Epidermal melanocyte (primary cell): ENCODE measurements at regions not wholly inside any gene's neighbourhood (a gene's known extent, or its start where the extent isn't known, plus 50 kb on each side); places are given as distances from the start of the nearest gene placed in this dataset.

Experiments used
- DNase-seq: peaks from one replicate; pipeline ENCODE4 v3.0.0; 2011; ENCODE audit warnings: low spot score; ENCODE audit not compliant: insufficient read length

GRCh38 chr18:10009321-10010144 is 95.7 kb downstream of the VAPA start:
- DNase-seq = no peak

DNA sequence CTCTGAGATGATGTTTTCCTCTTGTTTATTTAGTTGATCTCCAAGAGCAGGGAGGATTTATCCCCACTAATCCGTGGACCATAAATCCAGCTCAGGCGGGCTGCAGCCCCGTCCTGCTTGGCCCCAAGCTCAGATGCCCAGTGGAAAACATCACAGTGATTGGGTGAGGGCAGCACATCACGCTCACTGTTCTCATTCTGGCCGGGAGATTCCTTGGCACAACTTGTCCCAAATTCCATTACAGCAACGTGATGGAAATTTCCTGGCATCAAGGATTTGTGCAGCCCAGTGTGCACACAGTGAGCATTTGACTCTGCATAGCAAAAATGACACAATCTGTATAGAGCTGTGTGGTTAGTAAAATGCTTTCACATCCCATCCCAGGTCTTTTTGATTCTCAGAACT is 96.8 kb downstream of the VAPA start:
- peak; percentile 45 for DNase-seq

DNA sequence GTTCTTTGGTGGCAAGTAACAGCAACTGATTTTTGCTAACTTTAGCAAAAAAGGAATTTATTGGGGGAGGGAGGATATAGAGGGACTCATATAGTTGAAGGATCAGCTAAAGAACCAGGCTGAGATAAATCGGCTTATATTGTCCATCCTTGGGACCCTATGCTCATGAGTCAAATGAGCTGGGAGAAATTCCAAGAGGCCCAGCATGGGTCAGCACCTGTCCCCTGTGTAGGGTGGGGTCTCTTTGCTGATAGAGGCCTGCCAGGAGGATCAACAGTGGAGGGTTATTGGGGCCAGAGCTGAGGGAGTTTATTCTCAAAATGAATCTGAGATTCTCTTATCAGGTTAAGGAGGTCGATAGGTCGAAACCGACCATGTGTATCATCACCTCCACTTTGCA is 97.2 kb downstream of the VAPA start:
- DNase-seq = no peak

GRCh38 chr18:10011751-10012150 is 97.9 kb downstream of the VAPA start:
- no peak for DNase-seq

DNA sequence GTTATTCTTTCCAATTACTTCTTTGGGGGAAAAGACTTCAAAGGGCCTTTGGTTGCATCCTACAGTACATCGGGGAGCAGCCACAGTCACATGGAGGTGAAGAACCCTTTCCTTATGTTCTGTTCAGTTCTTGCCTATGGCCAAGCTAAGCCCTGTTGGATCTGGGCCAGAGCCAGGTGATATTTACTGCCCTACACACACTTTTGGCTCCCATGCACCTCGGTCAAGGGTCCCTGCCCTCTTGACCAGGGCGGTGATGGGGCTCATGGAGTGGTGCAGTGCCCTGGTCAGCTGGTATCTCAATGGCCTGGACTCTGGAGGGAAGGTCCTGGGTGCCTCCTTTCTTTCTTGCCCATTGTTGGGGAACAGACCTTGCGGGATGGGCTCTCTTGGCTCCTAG is 98.7 kb downstream of the VAPA start:
- DNase-seq = no peak

DNA sequence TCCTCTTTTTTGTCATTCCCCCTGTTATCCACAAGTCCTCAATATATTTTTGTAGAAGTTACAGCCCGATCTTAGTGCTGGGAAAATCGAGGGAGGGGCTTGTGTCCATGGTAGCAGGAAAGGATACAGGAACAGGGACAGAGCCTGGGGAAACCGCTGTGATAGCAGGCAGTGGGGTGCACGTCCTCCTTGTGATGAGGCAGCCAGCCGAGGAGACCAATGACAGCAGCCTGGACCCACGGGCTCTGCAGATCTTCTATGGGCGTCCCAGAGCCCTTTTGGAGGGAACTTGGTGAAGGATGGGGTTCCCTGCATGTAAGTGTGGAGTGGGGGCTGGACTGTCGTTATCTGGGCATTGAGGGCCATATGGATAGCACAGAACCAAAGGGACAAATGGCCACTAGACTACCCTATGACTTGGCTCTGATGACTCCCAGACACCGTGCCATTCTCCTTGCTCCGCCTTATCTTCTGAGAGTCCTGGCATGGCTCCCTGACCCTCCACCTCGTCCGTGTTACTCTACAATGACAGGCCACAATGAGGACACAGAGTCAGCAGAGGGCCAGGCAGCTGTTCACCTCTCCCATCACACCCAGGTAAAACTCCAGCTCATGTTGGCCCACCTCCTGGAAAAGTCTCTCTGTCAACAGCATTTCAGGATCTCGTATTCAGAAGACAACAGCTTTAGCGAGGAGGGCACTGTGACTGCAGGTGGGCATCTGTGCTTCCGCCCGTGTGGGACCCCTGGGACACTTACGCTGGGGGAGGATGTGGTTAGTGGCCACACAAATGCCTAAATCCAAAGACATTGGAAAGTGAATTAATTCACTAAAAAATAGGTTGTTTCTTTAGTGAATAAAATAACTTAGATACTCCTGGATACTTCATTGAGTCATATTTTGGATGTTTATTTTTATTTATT is 100.1 kb downstream of the VAPA start:
- DNase-seq = no peak

DNA sequence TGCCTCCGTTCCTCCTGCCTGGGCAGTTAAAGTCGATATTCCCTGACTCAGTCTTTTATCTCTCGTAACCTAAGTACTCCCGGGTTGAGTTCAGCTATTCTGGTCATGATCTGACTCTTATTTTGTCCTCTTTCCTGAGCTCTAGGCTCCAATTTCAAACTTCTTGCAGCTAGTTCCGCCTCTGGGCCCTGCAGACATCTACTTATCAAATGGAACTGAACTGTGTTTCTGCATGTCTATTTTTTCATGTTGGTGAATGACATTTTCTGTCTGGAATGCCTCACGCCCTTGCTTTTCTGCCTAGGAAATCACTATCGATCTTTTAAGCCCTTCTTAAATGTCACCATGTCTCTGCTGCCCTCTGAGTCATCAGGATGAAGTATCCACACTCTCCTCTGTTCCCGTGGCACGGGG is 101.5 kb downstream of the VAPA start:
- DNase-seq = no peak

- peak; percentile 51 for DNase-seq
These were observed 102.4 kb downstream of the VAPA start for GRCh38 chr18:10015941-10016819.

GRCh38 chr18:10017043-10017442 is 103.2 kb downstream of the VAPA start:
- DNase-seq = no peak

DNA sequence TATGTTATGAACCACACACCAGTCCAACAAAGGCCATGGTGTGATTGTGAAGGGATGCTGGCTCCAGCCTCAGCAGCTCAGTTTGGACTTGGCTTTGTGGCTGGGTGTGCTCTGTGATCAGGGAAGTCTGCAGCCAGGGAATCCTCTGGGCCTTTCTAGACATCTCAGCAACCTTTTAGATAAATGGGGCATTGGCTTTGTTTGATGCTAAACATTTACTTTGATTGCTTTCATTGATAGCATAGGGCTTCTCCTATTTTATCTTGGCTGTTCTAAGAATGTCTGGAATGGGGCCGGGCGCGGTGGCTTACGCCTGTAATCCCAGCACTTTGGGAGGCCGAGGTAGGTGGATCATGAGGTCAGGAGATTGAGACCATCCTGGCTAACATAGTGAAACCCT is 104.5 kb downstream of the VAPA start:
- no peak for DNase-seq

DNA sequence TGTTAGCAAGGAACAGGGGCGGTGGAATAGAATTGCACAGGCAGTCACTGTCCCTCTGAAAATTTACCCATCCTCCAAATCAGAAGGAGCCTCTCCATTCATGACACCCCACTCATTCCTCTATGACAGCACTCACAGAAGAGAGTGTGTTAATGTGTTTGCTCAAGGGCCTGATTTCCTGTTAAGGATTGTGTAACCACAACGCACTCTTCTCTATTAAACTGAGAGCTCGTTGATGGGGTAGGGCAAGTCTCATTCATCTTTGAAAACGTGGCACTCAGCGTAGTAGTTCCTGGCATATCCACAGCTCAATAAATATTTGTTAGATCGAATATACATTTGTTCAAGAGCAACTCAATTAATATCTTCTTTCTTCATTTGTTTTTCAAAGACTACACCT is 106.4 kb downstream of the VAPA start:
- DNase-seq = no peak

DNA sequence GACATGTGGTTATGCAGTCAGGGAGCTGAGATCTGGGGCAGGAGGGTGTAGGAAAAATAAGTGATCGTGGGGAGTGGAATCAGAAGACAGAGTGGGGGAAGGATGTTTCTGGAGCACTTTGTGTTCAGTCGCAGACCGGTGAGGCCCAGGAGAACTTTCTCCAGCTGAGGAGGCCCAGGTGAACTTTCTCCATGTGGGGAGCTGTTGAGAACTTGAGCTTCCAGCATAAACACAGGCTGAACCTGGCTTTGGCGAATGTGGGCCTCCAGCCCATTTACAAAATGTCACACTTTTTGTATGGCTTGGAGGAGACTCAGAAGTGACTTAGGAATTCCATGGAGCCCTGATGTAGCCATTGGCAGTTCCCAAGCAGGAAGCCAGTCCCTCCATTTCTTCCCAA is 108.5 kb downstream of the VAPA start:
- no peak for DNase-seq

- DNase-seq = no peak
These were observed 110.2 kb downstream of the VAPA start for GRCh38 chr18:10023853-10024570.

- no peak for DNase-seq
These were observed 112.2 kb downstream of the VAPA start for GRCh38 chr18:10025711-10026670.

GRCh38 chr18:10027031-10027430 is 113.2 kb downstream of the VAPA start:
- DNase-seq = no peak

- no peak for DNase-seq
These were observed 113.6 kb downstream of the VAPA start for GRCh38 chr18:10027461-10027860.

DNA sequence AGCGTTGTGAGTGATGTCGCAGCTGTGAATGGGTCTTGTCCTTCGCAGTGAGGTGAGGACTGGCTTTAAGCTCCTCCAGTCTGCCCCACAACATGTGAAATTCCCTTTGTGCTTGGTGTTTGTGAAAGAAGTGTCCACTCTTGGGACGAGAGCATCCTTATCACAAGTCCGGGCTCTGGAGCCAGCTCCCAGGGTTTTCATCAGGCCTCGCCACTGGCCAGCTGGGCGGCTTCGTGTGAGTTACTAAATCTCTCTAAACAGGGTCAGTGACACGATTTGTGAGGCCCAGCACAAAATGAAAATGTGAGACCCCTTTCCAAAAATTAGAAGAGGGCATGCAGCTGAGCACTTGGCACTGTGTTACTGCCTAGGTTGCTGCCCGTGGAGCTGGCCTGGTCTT is 115.9 kb downstream of the VAPA start:
- no peak for DNase-seq

DNA sequence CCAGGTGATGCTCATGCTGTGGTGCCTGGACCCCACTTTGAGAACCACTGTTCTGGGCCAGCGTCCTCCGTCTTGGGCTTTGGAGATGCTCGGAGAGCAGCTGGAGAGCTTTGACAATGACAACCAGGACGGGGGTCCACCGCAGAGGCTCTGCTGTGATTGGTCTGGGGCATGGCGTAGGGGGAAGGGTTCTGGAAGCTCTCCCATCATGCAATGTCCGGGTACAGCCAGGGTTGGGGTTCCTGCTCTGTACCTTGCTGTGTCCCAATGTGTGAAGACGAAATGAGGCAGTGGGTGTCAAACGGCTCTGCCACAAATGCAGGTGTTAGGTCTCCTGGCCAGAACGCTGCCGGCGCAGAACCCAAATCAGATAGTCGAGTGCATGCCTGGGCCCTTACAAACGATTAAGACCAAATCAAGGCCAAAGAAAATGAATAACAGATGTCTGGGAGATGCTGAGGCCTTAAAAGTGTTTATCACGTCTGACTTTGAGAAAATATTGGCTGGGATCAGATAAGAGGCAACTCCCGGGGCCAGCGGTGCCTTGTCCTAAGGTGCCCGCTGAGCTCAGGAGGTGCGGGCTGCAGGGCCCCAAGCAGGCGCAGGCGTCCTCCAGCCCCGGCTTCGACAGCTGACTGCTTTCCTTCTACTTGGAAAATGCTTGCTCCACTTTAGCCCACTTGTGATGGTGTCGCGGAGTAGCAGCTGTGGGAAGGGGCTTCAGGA is 117.2 kb downstream of the VAPA start:
- no peak for DNase-seq
